GM10266 (cell line): ENCODE measurements at regions not wholly inside any gene's neighbourhood (a gene's known extent, or its start where the extent isn't known, plus 50 kb on each side); places are given as distances from the start of the nearest gene placed in this dataset.
"Not testable (repeated sequence)": the region's sequence is repeated elsewhere in the genome, so short reads cannot be mapped to it uniquely, and the experiment has no call there.

Experiments used
- DNase-seq: peaks from one replicate; pipeline ENCODE4 v3.0.0; 2012; ENCODE audit errors: extremely low spot score
- TF ChIP-seq, protein P1 (sequence below): IDR thresholded peaks from 2 replicates; pipeline ENCODE4 v1.5.1; 2012; ENCODE audit warnings: mild to moderate bottlenecking, low read depth; ENCODE audit not compliant: control insufficient read depth, insufficient read depth; ENCODE audit errors: missing control alignments

GRCh38 chr5:1651971-1652872, 128.5 kb upstream of the LPCAT1 start:
- DNase-seq: no peak
- TF ChIP-seq, protein P1, sequence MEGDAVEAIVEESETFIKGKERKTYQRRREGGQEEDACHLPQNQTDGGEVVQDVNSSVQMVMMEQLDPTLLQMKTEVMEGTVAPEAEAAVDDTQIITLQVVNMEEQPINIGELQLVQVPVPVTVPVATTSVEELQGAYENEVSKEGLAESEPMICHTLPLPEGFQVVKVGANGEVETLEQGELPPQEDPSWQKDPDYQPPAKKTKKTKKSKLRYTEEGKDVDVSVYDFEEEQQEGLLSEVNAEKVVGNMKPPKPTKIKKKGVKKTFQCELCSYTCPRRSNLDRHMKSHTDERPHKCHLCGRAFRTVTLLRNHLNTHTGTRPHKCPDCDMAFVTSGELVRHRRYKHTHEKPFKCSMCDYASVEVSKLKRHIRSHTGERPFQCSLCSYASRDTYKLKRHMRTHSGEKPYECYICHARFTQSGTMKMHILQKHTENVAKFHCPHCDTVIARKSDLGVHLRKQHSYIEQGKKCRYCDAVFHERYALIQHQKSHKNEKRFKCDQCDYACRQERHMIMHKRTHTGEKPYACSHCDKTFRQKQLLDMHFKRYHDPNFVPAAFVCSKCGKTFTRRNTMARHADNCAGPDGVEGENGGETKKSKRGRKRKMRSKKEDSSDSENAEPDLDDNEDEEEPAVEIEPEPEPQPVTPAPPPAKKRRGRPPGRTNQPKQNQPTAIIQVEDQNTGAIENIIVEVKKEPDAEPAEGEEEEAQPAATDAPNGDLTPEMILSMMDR: no peak

GRCh38 chr5:1651250-1651649, 127.5 kb upstream of the LPCAT1 start:
- TF ChIP-seq, protein P1: no peak
- DNase-seq: no peak

DNA sequence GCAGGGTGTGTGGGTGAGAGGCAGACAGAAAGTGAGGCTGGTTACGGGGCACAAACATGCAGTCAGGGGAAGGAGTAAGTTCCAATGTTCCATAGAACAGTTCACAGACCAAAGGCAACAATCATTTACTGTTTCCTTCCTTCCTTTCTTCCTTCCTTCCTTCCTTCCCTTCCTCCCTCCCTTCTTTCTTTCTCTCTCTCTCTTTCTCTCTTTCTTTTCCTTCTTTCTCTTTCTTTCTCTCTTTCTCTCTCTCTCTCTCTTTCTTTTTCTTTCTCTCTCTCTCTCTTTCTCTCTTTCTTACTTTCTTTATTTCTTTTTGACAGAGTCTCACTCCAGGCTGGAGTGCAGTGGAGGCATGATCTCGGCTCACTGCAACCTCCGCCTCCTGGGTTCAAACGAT, 125.8 kb upstream of the LPCAT1 start:
- TF ChIP-seq, protein P1: no peak
- DNase-seq: no peak

DNA sequence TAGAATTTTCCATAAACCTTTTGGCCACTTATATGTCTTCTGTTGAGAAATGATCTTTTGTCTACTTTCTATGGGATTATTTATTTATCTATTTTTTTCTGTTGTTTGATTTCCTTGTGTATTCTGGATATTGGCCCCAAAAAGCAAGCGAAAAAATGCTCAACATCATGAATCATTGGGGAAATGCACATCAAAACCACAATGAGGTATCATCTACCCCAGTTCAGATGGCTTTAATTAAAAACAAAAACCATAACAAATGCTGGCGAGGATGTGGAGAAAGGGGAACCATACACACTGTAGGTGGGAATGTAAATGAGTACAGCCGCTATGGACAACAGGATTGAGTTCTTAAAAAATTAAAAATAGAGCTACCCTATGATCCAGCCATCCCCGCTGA, 125.0 kb upstream of the LPCAT1 start:
- no peak for DNase-seq
- TF ChIP-seq, protein P1: no peak

- TF ChIP-seq, protein P1: no peak
- no peak for DNase-seq
These were observed 123.8 kb upstream of the LPCAT1 start for GRCh38 chr5:1647580-1647979.

- TF ChIP-seq, protein P1: peak; percentile 96
- peak; percentile 88 for DNase-seq
These were observed 121.2 kb upstream of the LPCAT1 start for GRCh38 chr5:1644810-1645571.

- not testable (repeated sequence) for DNase-seq
These were observed 120.6 kb upstream of the LPCAT1 start for GRCh38 chr5:1644393-1644809.
